ENCODE measurements at regions not wholly inside any gene's neighbourhood (a gene's known extent, or its start where the extent isn't known, plus 50 kb on each side); places are given as distances from the start of the nearest gene placed in this dataset.

DNA sequence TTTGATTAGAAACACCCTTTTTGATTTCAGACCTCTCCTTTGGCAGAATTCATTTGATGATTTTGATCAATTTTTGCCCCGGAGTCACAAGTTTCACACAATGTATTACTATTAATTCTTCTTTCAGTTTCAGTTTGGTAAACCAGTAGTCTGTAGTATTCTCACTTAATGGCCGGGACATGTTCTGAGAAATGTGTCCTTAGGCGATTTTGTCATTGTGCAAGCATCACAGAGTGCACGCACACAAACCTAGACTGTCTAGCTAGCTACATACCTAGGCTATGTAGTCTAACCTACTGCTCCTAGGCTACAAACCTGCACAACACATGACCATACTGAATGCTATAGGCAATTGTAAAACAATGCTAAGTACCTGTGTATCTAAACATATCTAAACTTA, 662.5 kb downstream of the IRX1 start:
- Histone ChIP-seq H3K4me3 (no peak overlapping the region), H3K36me3 (no peaks in the 10 kb centered on the region)

DNA sequence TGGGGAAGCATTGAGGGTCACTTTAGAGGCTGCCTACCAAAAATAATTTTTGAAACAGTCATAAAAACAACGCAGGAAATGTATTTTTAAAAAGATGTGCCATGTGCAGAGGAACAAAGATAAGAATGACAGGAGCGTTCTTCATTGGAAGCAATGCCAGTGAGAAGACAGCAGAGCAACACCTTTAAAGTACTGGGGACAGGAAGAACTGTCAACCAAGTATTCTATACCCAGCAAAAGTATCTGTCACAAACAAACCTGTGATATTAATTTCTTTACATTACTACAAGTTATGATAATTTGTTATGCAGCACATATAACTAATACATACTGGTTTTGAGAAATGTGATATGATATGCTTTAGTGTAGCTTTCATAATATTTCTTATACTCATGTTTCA, 675.6 kb downstream of the IRX1 start:
- no peak overlapping the region for H3K27ac ChIP-seq
- intact Hi-C loops (cut with DNase I): no loop called here
- TF ChIP-seq CTCF (IDR thresholded peaks at IDR 0.05): no peak
- no peak for TF ChIP-seq POLR2A (IDR thresholded peaks at IDR 0.05)
- TF ChIP-seq POLR2AphosphoS5 (IDR thresholded peaks at IDR 0.05; ENCODE audit: insufficient read depth in 1 of 2, low read depth in 1 of 2): no peak
- H3K4me1 ChIP-seq: no peaks in the 10 kb centered on the region
- H3K36me3 ChIP-seq: no peaks in the 10 kb centered on the region
- H3K27me3 ChIP-seq: no peaks in the 10 kb centered on the region
- no peaks in the 10 kb centered on the region for H3K9me3 ChIP-seq
- no peak overlapping the region for H3K4me3 ChIP-seq
- no peak for DNase-seq (ENCODE audit: extremely low spot score in 2 of 2)

More for the DNA sequence above, 662.5 kb downstream of the IRX1 start:
- intact Hi-C loops (cut with DNase I): no loop called here
- Histone ChIP-seq H3K9me3 (no peaks in the 10 kb centered on the region), H3K27me3 (no peaks in the 10 kb centered on the region), H3K27ac (no peak overlapping the region), H3K4me1 (no peaks in the 10 kb centered on the region)
- no peak for TF ChIP-seq CTCF (IDR thresholded peaks at IDR 0.05)
- no peak for DNase-seq (ENCODE audit: extremely low spot score in 2 of 2)

DNA sequence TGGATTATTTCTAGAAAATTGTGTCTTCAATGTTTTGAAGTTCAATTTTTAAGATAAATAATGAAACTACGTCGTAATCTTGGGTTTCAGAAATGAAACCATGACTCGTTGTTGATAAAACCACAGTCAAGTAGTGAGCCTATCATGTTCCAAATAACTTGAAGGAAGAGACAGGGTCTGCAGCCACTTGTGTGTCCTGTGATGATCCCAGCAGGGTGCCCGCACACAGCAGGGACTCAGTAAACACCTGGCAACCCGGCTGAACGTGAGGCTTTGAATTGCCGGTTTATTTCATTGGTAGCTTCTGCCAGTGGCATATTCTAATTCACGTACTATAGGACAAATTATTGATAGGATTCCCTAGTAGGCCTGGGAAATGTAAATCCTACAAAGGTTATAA, 679.6 kb downstream of the IRX1 start:
- intact Hi-C loops (cut with DNase I): no loop called here
- Histone ChIP-seq H3K9me3 (no peaks in the 10 kb centered on the region), H3K27me3 (no peaks in the 10 kb centered on the region), H3K36me3 (no peaks in the 10 kb centered on the region), H3K27ac (no peak overlapping the region), H3K4me3 (no peak overlapping the region), H3K4me1 (no peaks in the 10 kb centered on the region)
- no peak for DNase-seq (ENCODE audit: extremely low spot score in 2 of 2)
- no peak for TF ChIP-seq POLR2A (IDR thresholded peaks at IDR 0.05)
- no peak for TF ChIP-seq CTCF (IDR thresholded peaks at IDR 0.05)
- TF ChIP-seq POLR2AphosphoS5 (IDR thresholded peaks at IDR 0.05; ENCODE audit: insufficient read depth in 1 of 2, low read depth in 1 of 2): no peak

- H3K27me3 ChIP-seq: no peaks in the 10 kb centered on the region
- no peaks in the 10 kb centered on the region for H3K4me1 ChIP-seq
- intact Hi-C loops (cut with DNase I): no loop called here
- H3K4me3 ChIP-seq: no peak overlapping the region
- TF ChIP-seq POLR2AphosphoS5 (IDR thresholded peaks at IDR 0.05; ENCODE audit: insufficient read depth in 1 of 2, low read depth in 1 of 2) (no peak), CTCF (IDR thresholded peaks at IDR 0.05) (no peak), POLR2A (IDR thresholded peaks at IDR 0.05) (no peak)
- no peak overlapping the region for H3K27ac ChIP-seq
- DNase-seq (ENCODE audit: extremely low spot score in 2 of 2): no peak
- no peaks in the 10 kb centered on the region for H3K9me3 ChIP-seq
- H3K36me3 ChIP-seq: no peaks in the 10 kb centered on the region
Observed at GRCh38 chr5:4294878-4295277, 699.2 kb downstream of the IRX1 start.

GRCh38 chr5:4295663-4296339, 700.2 kb downstream of the IRX1 start:
- no peaks in the 10 kb centered on the region for H3K9me3 ChIP-seq
- H3K27me3 ChIP-seq: no peaks in the 10 kb centered on the region
- no peaks in the 10 kb centered on the region for H3K36me3 ChIP-seq
- H3K4me1 ChIP-seq: no peaks in the 10 kb centered on the region
- no peak for DNase-seq (ENCODE audit: extremely low spot score in 2 of 2)
- H3K27ac ChIP-seq: no peak overlapping the region
- H3K4me3 ChIP-seq: no peak overlapping the region
- no peak for TF ChIP-seq POLR2A (IDR thresholded peaks at IDR 0.05)
- TF ChIP-seq POLR2AphosphoS5 (IDR thresholded peaks at IDR 0.05; ENCODE audit: insufficient read depth in 1 of 2, low read depth in 1 of 2): no peak
- peak in 1 of 3 experiments; percentile 34 for TF ChIP-seq CTCF (IDR thresholded peaks at IDR 0.05)
- intact Hi-C loops (cut with DNase I): no loop called here
